Kidney (tissue), 13 donors: ENCODE measurements at regions not wholly inside any gene's neighbourhood (a gene's known extent, or its start where the extent isn't known, plus 50 kb on each side); places are given as distances from the start of the nearest gene placed in this dataset.

Experiments used
- DNase-seq, 5 donors: peaks; one replicate each; pipeline ENCODE4 v3.0.0-alpha.2; 2013 to 2020
- FAIRE-seq: peaks from 2 replicates; lab custom pipeline; 2012; peaks lifted over from hg19 to GRCh38; lab: Jason Lieb, UNC
- H3K27ac ChIP-seq, 2 donors: one replicate each; pipeline ENCODE4 v1.7.0; 2013; ENCODE audit warnings: low read depth in 2 of 2, low read length in 2 of 2, inconsistent platforms in 1 of 2
- H3K27me3 ChIP-seq: one replicate; pipeline ENCODE4 v1.7.1; 2013; ENCODE audit warnings: low read length, inconsistent platforms; ENCODE audit not compliant: control insufficient read depth, insufficient read depth
- H3K36me3 ChIP-seq, 3 donors: one replicate each; pipeline versions ENCODE4 v1.7.0 to v1.7.1; 2013; ENCODE audit warnings: low read length in 3 of 3, control low read depth in 1 of 3, inconsistent platforms in 1 of 3; ENCODE audit not compliant: insufficient read depth in 3 of 3, control insufficient read depth in 2 of 3
- H3K4me1 ChIP-seq, 3 donors: one replicate each; pipeline versions ENCODE4 v1.7.0 to v1.7.1; 2013; ENCODE audit warnings: low read length in 3 of 3, inconsistent platforms in 1 of 3, low read depth in 1 of 3; ENCODE audit not compliant: control insufficient read depth in 2 of 3, insufficient read depth in 2 of 3
- H3K4me3 ChIP-seq, 3 donors: one replicate each; pipeline versions ENCODE4 v1.7.0 to v1.8.1; 2013; ENCODE audit warnings: low read length in 3 of 3, control low read depth in 1 of 3, inconsistent platforms in 1 of 3
- H3K9ac ChIP-seq, 3 donors: one replicate each; pipeline versions ENCODE4 v1.7.0 to v1.7.1; 2013; ENCODE audit warnings: low read length in 3 of 3, control low read depth in 1 of 3, inconsistent platforms in 1 of 3
- H3K9me3 ChIP-seq, 3 donors: one replicate each; pipeline versions ENCODE4 v1.7.0 to v1.7.1; 2013; ENCODE audit warnings: low read length in 3 of 3, control low read depth in 1 of 3, inconsistent platforms in 1 of 3; ENCODE audit not compliant: control insufficient read depth in 2 of 3, insufficient read depth in 1 of 3
- CTCF ChIP-seq: IDR thresholded peaks from 3 replicates; pipeline ENCODE4 v1.5.1; 2012; ENCODE audit warnings: mild to moderate bottlenecking, moderate library complexity, borderline replicate concordance; ENCODE audit not compliant: insufficient read depth; ENCODE audit errors: extremely low read depth
- intact Hi-C: fragments of 100-400 bp; cut with DNase I; formaldehyde crosslinking; loops from one replicate; pipeline ENCODE4 v1.11.1; 2022
- donor health status: control.
- donor health status: control.
- donor health status: control.
- donor health status: control.
- donor health status: control.
- donor health status: DM: yes; HTN: yes; CAD: no.
- donor health status: Normal renal cell carcinoma (clear cell type).

GRCh38 chr14:54322246-54322645, 74.6 kb upstream of the CDKN3 start:
- Histone ChIP-seq H3K4me1 (peaks cover 0 to 6% (median 0%) of the 10 kb centered on the region in 3 donors), H3K27me3 (no peaks in the 10 kb centered on the region), H3K9me3 (no peaks in the 10 kb centered on the region), H3K4me3 (no peak overlapping the region), H3K9ac (no peak overlapping the region), H3K27ac (no peak overlapping the region), H3K36me3 (no peaks in the 10 kb centered on the region)
- DNase-seq = no peak
- no peak for TF ChIP-seq CTCF
- FAIRE-seq = no peak
- intact Hi-C loops = no loop called here

DNA sequence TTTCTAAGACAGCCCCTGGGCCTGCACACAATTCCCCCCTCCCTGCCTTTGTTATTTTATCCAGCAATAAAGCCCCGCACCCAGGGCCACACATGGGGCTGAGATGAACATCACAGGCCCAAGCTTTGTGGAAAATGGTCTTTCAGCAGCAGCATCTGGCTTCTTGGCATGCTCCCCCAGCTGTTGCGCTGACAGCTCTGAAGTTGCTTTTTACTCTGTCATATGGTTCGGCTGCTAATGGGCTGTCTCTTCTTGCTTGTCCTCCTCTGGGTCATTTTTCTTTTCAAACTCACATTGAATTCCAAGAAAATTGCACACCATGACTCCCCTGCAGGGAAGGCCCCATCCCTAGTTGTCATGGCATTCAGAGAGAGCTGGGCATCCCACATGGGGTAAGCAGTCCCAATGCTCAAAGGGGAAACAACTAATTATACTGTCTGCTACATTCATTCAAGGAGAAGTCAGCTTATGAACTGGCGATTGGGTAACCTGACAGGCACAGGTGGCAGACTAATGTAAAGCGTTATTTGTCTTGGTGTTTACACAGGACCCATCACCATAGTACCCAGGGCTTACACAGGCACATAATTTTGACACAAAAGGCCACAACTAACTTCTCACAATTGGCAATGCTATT, 74.0 kb upstream of the CDKN3 start:
- Histone ChIP-seq H3K9ac (no peak overlapping the region), H3K4me1 (peaks cover 0 to 6% (median 0%) of the 10 kb centered on the region in 3 donors), H3K4me3 (no peak overlapping the region), H3K9me3 (no peaks in the 10 kb centered on the region), H3K27ac (no peak overlapping the region), H3K27me3 (no peaks in the 10 kb centered on the region), H3K36me3 (no peaks in the 10 kb centered on the region)
- TF ChIP-seq CTCF = no peak
- DNase-seq = peak in 4 of 5 donors; percentile 59 to 87 (median 74)
- no peak for FAIRE-seq
- intact Hi-C loops = no loop called here

GRCh38 chr14:54325766-54326165, 71.0 kb upstream of the CDKN3 start:
- no peak overlapping the region for H3K27ac ChIP-seq
- H3K27me3 ChIP-seq = no peaks in the 10 kb centered on the region
- no peak overlapping the region for H3K9ac ChIP-seq
- FAIRE-seq (no peak), DNase-seq (no peak)
- TF ChIP-seq CTCF = no peak
- no peaks in the 10 kb centered on the region for H3K9me3 ChIP-seq
- intact Hi-C loops = no loop called here
- H3K4me1 ChIP-seq = peaks cover 0 to 10% (median 4%) of the 10 kb centered on the region in 3 donors
- H3K36me3 ChIP-seq = no peaks in the 10 kb centered on the region
- no peak overlapping the region for H3K4me3 ChIP-seq
